Cardiac septum (tissue), 1 donor: ENCODE measurements at regions not wholly inside any gene's neighbourhood (a gene's known extent, or its start where the extent isn't known, plus 50 kb on each side); places are given as distances from the start of the nearest gene placed in this dataset.
A peak's percentile ranks its signal among the peaks of the same experiment; 100 is the strongest.

ENCODE experiments used
- DNase-seq: peaks from one replicate; pipeline ENCODE4 v3.0.0-alpha.2; 2020; ENCODE audit warnings: low spot score
- intact Hi-C: fragments of 100-400 bp; cut with DNase I; formaldehyde crosslinking; loops from one replicate; pipeline ENCODE4 v1.14.0; 2022
- donor health status: DM: no; HTN: no; CAD: no.

DNA sequence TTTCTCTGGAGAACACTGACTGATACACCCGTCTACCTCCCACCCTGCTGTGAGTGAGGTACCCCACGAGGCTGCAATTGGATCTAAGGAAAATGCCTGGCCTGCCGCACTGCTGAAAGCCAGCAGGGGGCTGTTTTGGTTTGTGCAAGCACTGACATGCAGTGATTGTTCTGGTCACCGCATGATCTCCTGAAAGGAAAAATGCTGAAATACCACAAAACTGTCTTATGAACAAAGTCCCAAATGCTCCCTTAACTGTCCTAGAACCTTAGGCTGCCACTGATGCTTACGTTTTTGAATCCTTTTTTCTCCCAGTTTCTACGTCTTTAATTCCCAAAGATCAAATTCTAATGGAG, 132.7 kb downstream of the JCAD start:
- no peak for DNase-seq
- intact Hi-C loops = no loop called here

DNA sequence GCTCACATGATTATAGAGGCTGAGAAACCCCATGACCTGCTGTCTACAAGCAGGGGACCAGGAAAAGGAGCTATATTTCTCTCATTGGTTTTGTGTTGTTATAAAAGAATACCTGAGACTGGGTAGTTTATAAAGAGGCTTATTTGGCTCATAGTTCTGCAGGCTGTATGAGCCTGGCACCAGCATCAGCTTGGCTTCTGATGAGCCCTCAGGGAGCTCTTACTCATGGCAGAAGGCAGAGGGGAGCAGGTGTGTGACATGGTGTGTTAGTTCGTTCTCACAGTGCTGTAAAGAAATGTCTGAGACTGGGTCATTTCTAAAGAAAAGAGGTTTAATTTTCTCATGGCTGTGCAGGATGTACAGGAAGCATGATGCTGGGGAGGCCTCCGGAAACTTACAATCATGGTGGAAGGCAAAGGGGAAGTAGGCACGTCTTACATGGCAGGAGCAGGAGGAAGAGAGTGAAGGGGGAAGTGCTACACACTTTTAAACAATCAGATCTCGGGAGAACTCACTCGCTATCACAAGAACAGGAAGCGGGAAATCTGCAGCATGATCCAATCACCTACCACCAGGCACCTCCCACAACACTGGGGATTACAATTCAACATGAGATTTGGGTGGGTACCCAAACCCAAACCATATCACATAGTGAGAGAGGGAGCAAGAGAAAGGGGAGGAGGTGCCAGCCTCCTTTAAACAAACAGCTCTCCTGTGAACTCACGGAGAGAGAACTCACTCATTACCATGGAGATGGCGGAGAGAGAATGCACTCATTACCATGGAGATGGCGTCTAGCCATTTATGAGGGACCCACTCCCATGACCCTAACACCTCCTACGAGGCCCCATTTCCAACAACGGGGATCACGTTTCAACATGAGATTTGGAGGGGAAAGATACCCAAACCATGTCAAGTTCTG, 133.4 kb downstream of the JCAD start:
- intact Hi-C loops = no loop called here
- DNase-seq = no peak

DNA sequence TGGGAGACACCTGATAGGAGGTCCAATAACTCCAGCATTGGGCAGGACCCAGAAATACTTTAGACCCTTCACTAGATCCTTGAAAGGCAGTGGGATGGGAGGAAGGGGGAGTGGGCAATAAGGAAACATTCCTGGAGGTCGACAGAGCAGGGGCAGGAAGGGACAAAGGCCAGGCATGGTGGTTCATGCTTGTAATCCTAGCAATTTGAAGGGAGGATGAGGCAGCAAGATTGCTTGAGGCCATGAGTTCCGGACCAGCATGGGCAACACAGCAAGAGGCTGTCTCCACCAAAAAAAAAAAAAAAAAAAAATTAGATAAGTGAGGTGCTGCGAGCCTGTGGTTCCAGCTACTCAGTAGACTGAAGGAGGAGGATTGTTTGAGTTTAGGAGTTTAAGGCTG, 134.9 kb downstream of the JCAD start:
- intact Hi-C loops = no loop called here

DNA sequence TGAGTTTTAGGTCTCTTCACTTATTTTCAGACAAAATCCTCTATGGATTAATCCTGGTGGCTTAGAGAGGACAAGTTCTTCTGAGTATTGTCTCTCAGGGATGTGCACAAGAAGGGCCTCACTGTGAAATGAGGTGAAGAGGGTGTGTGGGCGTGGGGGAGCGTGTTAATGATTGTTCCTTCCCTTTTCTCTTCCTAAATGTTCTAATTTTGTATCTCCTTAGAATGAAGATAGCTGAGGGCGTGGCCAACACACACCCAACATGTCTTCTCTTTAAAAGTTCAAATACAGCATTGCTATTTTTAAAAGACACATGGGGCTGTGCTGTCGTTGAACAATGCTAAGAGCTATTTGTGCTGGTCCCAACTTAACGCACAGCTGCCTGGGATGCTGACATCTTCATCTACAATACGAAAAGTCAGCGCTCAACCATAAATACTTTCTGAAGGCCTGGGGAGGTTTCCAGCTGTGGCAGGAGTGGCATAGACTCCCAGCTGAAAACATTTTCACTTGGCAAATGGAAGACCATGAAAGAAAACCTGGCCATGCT, 135.9 kb downstream of the JCAD start:
- intact Hi-C loops = no loop called here
- DNase-seq = no peak

More for the DNA sequence above, 134.9 kb downstream of the JCAD start:
- no peak for DNase-seq

DNA sequence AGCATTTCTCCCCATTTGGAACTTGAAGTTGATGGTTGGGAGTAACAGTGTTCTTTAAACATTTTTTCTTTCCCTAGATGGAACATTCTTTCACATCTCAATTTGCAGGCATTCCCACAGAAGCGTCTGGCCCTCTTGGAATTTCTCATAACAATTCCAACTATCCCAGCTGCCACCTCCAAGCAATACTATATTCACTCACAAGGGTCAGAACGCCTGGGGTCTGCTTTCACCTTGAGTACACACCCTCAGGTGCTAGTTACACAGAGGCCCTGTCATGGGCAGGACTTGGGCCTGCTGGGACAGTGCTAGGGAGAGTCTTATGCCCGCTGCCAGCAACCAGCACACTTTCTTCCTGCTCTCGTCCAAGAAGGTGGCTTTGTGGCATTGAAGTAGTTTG, 136.5 kb downstream of the JCAD start:
- DNase-seq = no peak
- intact Hi-C loops = no loop called here

DNA sequence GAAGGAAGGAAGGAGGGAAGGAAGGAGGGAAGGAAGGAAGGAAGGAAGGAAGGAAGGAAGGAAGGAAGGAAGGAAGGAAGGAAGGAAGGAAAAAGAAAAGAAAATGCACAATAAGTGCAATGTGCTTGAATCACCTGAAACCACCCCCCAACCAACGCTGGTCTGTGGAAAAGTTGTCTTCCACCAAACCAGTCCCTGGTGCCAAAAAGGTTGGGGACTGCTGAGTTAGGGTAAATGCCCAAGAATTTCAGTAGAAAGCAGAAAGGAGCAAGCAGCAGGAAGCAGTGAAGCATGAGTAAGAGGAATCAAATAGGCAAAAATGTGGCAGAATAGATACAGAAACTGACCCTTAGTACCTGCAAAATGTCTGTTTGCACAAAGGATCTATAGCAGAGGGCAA, 137.2 kb downstream of the JCAD start:
- no peak for DNase-seq
- intact Hi-C loops = no loop called here

DNA sequence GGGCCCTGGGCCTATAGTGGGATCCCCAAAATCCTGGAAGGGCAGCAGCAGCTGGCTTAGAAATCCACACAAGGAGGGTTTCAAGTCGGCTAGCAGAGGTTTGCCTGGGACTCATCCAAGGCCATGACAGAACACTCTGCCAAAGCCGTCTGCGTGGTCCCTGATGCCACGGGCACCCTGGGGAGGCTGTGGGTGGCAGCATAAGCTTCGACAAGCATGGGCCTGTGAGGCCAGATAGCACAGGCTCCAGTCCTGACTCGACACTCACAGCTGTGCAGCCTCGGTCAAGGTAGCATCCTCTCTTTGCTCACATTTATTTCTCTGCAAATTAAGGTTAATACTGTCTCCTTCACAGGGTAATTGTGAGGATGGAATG, 138.3 kb downstream of the JCAD start:
- DNase-seq = no peak
- intact Hi-C loops = no loop called here

DNA sequence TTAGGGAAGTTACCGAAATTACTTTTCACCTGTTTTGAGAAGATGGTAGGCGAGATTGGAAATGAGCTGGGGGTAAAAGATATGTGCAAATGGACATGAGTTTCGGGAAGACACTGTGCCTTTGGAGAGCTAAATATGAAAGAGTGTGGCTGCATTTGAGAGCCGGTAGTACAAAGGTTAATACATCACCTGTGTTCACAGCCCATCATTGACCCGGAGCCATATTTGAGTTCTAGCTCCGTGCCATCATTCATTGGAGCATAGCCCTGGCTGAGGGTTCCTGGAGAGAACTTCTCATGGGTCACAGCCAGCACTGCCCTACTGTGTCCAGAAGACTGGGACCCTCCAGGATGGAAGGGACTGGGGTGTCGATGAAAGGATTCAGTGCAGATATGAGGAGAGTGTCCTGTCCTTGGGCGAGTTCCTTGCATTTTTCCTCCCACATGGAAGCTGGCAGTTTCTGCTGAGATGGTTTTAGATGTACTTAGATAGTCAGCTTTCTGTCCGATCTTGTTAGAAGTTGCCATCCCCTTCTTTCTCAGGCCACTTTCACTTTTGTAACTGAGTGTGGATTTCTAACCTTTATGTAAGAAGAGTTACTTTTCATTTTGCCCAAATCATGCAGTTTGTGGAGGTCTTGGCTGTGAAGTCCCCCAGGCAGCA, 138.8 kb downstream of the JCAD start:
- intact Hi-C loops = no loop called here
- DNase-seq = no peak

DNA sequence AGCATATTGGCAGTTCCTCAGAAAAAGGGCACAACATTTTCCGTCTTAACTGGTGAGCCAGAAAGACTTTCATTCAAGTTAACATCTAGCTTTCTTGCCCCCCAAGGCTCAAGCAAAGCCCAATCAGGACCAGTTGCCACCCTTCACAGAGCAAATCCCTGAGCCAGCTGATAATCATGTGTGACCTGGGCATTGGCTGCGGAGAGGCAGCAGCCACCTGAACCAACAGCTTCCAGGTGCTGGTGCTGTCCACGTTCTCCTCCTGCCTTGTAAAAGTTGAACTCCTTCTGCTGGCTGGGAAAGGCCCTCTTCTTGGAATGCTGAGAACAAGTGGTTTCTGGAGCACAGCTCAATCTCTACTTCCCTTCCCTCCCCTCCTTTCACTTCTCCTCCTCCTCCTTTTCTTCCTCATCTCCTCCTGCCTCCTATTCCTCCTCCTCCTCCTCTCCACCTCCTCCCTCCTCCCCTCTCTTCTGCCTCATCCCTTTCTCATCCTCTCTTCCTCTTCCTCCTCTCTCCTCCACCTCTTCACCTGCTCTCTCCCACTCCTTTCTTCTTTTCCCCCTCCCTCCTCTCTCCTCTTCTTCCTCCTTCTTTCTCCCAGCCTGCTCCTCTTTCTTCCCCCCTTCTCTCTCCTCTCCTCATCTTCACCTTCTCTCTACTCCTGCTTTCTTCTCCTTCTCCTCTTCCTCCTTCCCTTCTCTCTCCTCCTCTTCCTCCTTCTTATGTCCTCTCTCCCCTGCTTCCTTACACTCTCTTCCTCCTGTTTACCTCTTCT, 140.6 kb downstream of the JCAD start:
- intact Hi-C loops = no loop called here
- no peak for DNase-seq

DNA sequence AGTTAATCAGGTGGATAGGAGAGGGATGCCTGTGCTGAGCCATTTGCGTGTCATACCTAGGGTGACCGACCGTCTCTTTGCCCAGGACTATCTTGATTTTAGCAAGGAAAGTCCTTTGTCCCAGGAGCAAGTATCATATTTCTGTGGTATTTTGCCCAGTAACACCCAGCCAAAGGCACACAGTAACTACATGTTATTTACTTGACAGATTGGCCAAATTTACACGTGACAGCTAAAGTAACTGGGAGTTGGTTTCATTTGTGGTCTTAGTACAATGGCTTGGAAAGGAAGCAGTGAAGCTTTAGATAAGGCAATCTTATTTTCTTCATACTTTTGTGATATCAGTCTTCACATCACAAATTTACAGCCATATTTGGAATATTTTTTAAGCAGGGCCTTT, 142.1 kb downstream of the JCAD start:
- intact Hi-C loops = no loop called here
- DNase-seq = no peak

DNA sequence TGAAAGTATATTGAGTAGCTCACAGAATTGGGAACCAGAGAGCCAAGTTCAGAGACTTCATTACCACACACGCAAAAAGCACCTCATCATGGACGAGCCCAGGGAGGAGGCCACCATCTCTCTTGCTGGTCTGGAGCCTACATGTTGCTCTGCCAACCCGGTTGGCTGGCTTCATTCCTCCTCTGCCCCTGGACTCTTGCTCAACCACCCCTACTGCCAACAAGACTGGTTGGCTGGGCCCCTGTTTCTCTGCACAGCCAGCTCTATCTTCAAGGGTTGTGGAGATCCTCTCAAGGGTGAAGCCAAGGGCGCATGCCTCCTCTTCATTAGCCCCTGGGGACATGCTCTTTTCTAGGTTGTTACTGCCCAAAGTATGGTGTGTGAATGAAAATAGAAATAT, 142.7 kb downstream of the JCAD start:
- intact Hi-C loops = no loop called here
- no peak for DNase-seq

DNA sequence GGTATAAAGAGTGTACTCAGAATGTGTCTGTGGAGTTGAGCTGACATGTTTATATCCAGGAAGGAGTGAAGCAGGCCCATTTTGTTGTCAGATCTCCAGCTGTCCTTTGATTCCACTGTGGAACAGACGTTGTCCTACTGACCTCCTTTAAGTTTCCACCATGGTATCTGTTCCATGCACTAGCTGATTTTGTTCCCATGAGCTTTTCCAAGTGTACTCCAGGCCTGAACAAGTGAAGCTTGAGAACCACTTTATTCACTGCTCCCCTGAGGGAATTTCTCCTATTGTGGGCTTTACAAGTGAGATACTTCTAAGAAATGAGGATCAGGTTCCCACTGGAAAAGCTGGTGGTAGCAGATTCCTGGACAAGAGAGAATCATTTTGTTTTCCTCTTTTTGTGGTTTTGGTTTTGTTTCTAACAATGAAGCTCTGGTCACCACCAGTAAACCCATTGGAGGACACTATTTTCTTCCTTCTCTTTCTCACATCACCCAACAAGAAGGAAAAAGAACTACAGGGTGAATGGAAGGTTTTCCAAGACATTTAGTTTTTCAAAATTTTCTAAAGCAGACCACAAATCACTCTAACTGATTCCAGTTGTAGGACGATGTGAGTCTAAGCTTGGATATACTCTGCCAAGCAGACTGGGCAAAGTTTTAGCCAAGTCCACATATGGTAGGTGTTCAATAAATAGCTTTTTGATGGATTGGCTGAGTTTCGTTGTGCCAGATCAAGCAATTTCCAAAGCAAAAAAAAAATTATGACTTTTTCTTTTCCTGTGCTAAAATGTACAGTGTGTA, 144.2 kb downstream of the JCAD start:
- intact Hi-C loops = no loop called here
- no peak for DNase-seq

DNA sequence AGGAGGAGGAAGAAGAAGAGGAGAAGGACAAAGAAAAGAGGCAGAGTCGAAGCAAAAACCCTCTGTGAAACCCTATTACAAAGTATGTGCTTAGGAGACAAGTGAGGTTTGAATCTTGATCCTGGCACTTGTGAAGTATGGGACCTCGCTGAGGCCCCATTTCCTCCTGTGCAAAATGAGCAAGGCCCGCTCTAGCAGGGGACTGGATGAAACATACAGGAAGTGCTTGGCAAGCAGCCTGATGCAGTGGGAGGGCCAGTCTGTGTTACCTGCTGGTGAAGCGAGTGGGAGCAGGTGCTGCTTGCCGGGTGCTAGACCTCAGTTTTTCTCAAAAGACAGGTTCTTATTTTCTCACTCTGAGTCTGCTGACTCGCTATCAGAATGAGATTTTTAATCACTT, 150.4 kb downstream of the JCAD start:
- no peak for DNase-seq
- intact Hi-C loops = no loop called here

DNA sequence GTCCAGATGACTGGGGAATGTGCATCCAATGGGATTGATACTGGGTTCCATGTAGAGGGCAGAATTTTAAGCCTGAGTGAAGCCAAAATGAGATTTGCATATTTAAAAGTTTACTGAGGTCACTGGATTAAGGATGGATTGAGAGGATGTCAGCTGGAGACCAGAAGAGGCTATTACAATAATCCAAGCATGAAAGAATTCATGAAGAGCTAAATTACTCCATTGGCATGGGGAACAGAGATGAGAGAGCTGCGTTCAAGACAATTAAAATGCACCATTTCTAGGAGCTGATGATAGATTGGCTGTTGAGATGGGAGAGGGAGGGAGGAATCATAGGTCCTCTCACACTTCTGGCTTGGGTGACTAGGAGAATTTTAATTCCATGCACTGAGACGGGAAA, 158.5 kb downstream of the JCAD start:
- intact Hi-C loops = no loop called here
- DNase-seq = no peak

DNA sequence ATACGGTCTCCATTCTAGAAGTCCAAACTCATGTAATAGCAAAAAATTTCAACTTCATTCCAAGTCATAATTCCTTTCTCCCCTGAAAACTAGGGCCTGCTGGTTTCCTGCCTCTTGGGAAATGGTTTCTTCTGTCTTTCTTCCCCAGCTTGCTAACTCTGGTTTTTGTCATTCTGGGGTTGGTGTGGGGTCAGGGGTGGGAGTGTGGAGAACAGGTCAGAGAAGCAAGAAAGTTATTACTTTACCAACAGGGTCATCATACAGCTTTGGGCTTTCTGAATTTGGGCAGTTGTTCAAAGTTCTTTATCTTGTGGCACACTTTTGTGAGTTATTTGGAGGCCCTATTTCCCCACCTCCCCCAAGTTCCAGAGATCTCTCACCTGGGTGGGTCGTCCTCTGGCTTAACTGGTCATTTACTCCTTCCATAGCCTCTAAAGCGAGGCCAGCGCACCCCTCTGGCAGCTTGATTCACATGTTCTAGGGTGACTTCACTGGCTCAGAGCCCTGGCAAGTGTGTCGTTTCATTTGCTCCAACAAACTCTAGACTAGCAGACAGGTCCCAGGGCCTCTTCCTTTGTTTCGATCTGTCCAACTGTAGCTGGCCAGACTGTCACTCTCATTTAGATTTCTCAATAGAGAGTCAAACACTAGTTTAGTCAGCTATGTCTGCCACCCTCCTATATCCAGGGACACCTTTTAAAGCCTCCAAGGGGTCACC, 161.2 kb downstream of the JCAD start:
- intact Hi-C loops = no loop called here
- DNase-seq = no peak

DNA sequence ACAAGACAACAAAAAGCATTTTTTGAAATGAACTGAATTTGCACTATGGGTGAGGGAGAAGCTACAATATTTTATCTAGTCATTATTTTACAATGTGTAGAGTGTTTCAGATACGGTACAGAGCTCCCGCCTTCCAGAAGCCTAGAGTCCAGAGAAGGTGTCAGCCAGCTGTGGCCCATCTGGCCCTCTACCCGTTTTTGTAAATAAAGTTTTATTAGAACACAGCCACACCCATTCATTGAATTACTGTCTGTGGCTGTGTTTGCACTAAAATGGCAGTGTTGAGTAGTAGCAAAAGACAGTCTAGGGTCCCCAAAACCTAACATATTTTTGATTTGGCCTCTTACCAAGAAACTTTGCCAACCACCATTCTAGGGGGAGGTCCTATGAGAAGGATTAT, 162.0 kb downstream of the JCAD start:
- intact Hi-C loops = no loop called here
- DNase-seq = no peak

DNA sequence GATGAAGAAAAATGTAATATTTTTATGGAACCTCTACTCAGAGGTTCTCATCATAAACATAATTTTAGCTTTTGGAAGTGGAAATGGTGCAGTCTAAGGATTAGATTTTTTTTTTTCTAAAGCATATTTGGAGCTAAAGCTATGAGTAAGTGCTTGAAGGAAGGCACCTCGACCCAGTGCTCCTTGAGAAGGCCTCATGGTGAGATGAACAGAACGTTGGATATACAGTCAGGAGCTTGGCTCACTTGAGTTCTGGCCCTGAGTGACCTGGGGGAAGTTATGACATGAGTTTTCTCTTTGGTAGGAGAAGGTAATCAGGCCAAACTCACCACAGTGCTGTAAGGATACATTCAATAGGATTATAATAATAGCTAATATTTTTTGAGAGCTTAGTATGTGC, 163.3 kb downstream of the JCAD start:
- intact Hi-C loops = no loop called here
- DNase-seq = no peak

DNA sequence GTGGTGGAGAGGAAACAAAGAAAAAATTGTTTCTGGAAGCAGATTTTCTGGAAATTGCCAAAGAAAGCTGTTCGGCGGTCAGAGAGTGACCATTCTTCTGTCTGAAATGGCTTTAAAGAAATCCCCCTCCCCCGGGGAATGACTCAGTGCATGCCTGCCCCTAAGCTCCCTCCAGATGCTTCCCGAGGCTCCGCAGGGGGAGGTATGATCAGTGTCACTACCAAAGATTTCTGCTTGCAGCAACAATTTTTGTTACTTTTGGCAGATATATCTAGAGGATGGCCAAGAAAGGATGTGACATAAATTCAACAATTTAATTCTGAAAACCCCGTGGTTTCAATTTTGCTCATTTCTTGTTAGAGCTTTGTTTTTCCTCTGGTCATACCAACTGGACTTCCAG, 163.9 kb downstream of the JCAD start:
- intact Hi-C loops = no loop called here
- peak; percentile 81 for DNase-seq

DNA sequence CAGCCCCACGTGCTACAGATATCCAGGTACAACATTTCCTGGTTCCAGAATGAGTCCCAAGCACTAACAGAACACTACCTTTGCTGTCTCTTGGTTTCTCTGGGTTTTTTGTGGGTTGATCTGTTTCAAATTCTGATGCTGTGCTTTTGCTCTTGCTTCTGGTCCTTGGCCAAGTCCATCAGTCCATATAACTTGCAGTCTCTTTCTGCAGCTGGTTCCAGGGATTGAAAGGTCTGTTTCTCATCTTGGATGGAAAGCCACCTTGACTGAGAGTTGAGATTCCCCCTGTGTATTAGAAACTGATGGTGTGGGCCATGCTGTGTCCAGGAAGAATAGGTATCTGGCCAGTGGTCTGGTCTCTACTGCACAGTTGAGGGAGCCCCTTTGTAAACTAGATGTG, 171.1 kb downstream of the JCAD start:
- no peak for DNase-seq
- intact Hi-C loops = no loop called here
